ENCODE measurements at regions not wholly inside any gene's neighbourhood (a gene's known extent, or its start where the extent isn't known, plus 50 kb on each side); places are given as distances from the start of the nearest gene placed in this dataset.

DNA sequence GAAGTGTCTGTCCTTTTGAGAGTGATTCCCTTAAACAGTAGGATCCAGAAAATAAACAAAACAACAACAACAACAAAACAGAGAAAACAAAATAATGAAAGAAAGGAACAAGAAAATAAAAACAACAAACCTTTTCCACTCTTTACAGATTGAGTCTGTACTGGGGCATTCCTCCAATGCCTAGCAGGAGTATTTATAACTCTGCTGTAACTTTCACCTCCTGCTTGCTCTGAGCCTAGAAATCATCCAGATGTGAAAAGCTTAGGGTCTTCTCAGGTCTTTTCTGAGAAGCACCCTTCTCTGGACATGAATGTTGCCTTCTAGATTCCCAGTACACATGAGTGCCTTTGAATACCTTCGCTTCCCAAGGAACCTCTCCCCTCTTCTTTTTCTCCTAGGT lies 1239.4 kb downstream of the CNTNAP5 start:
- TF ChIP-seq POLR2AphosphoS5 (IDR thresholded peaks at IDR 0.05; ENCODE audit: insufficient read depth in 1 of 2, low read depth in 1 of 2) (no peak), POLR2A (IDR thresholded peaks at IDR 0.05) (no peak)
- TF ChIP-seq, protein P1, sequence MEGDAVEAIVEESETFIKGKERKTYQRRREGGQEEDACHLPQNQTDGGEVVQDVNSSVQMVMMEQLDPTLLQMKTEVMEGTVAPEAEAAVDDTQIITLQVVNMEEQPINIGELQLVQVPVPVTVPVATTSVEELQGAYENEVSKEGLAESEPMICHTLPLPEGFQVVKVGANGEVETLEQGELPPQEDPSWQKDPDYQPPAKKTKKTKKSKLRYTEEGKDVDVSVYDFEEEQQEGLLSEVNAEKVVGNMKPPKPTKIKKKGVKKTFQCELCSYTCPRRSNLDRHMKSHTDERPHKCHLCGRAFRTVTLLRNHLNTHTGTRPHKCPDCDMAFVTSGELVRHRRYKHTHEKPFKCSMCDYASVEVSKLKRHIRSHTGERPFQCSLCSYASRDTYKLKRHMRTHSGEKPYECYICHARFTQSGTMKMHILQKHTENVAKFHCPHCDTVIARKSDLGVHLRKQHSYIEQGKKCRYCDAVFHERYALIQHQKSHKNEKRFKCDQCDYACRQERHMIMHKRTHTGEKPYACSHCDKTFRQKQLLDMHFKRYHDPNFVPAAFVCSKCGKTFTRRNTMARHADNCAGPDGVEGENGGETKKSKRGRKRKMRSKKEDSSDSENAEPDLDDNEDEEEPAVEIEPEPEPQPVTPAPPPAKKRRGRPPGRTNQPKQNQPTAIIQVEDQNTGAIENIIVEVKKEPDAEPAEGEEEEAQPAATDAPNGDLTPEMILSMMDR (IDR thresholded peaks at IDR 0.05), result no peak
